Astrocyte (in vitro differentiated cells and primary cell): ENCODE measurements at regions not wholly inside any gene's neighbourhood (a gene's known extent, or its start where the extent isn't known, plus 50 kb on each side); places are given as distances from the start of the nearest gene placed in this dataset.

Experiments used
- CTCF ChIP-seq: IDR thresholded peaks from 2 replicates; pipeline ENCODE4 v1.5.1; 2011; ENCODE audit warnings: low read depth, mild to moderate bottlenecking, inconsistent platforms, low read length, moderate library complexity; ENCODE audit not compliant: insufficient read depth
- EZH2 ChIP-seq: IDR thresholded peaks from 2 replicates; pipeline ENCODE4 v1.6.1; 2012; ENCODE audit warnings: mild to moderate bottlenecking, low read length, inconsistent platforms; ENCODE audit not compliant: insufficient read depth

GRCh38 chr9:102428305-102428704 is 566.8 kb upstream of the CYLC2 start:
- TF ChIP-seq CTCF (no peak), EZH2 (no peak)
